SU-DHL-6 (cell line): ENCODE measurements at regions not wholly inside any gene's neighbourhood (a gene's known extent, or its start where the extent isn't known, plus 50 kb on each side); places are given as distances from the start of the nearest gene placed in this dataset.

Experiments used
- EZH2phosphoT487 ChIP-seq: fragments of 200-600 bp; sonication (generic), shearing (Covaris generic); conservative IDR thresholded peaks from 2 replicates; pipeline ENCODE4 v1.6.1; 2018; ENCODE audit warnings: mild to moderate bottlenecking, antibody characterized with exemption, low read length, moderate library complexity, mixed read lengths
- TF ChIP-seq, protein P1 (sequence below): fragments of 200-600 bp; sonication (generic); IDR thresholded peaks from one replicate; pipeline ENCODE4 v1.5.1; 2017; ENCODE audit warnings: antibody characterized with exemption, mild to moderate bottlenecking, low read length, moderate library complexity; ENCODE audit not compliant: insufficient read depth, poor library complexity, severe bottlenecking

DNA sequence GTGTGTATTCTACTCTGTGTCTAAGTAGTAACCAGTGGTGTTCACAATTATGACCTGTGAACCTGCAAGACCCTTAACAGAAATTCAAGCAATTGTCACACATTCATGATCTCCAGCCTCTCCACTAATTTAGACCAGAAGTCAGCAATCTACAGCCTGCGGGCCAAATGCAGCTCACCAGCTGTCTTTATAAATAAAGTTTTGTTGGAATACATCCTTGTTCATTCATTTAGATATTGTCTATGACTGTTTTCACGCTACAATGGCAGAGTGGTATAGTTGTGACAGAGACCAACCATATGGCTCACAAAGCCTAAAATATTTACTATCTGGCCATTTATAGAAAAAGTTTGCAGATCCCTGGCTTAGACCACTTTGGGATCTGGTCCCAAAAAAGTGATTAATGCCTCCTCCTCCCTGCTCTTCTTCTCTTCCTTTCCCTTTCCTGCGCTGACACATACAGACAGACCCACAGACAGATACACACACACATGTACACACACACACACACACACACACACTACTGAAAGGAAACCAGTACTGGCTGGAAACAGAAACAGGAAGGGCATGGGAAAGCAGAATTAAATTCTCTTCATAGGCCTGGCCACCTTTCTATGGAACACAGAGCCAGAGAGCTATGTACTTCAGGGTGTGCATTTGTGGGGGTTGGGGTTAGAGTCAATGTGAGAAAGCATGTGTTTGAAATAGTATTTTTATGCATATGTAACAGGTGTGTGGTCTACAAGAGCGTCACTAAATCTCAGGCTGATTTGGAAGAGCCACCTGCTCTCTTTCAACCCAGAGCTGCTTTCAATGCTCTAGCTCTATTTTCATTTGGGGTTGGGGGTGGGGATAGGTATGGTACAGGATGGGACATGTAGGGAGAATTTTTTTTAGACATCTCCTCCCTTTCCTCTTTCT lies 49.7 kb upstream of the TMEM164 start:
- TF ChIP-seq, protein P1, sequence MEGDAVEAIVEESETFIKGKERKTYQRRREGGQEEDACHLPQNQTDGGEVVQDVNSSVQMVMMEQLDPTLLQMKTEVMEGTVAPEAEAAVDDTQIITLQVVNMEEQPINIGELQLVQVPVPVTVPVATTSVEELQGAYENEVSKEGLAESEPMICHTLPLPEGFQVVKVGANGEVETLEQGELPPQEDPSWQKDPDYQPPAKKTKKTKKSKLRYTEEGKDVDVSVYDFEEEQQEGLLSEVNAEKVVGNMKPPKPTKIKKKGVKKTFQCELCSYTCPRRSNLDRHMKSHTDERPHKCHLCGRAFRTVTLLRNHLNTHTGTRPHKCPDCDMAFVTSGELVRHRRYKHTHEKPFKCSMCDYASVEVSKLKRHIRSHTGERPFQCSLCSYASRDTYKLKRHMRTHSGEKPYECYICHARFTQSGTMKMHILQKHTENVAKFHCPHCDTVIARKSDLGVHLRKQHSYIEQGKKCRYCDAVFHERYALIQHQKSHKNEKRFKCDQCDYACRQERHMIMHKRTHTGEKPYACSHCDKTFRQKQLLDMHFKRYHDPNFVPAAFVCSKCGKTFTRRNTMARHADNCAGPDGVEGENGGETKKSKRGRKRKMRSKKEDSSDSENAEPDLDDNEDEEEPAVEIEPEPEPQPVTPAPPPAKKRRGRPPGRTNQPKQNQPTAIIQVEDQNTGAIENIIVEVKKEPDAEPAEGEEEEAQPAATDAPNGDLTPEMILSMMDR = no peak
- no peak for TF ChIP-seq EZH2phosphoT487
